D721Med (cell line): ENCODE measurements at regions not wholly inside any gene's neighbourhood (a gene's known extent, or its start where the extent isn't known, plus 50 kb on each side); places are given as distances from the start of the nearest gene placed in this dataset.

ENCODE experiments used
- DNase-seq: peaks from one replicate; pipeline ENCODE4 v3.0.0; 2011; ENCODE audit warnings: low spot score; ENCODE audit not compliant: insufficient read length
- FAIRE-seq: peaks from 2 replicates; lab custom pipeline; 2011; peaks lifted over from hg19 to GRCh38; lab: Jason Lieb, UNC
- CTCF ChIP-seq: IDR thresholded peaks from 2 replicates; pipeline ENCODE4 v1.5.1; 2012; ENCODE audit warnings: mild to moderate bottlenecking, control low read depth; ENCODE audit not compliant: insufficient read depth; ENCODE audit errors: missing control alignments

- TF ChIP-seq CTCF, result no peak
- DNase-seq (no peak), FAIRE-seq (no peak)
These were observed 89.9 kb upstream of the FBN2 start for GRCh38 chr5:128627939-128628338.

- no peak for TF ChIP-seq CTCF
- FAIRE-seq, result no peak
- no peak for DNase-seq
These were observed 91.1 kb upstream of the FBN2 start for GRCh38 chr5:128629157-128629556.

- TF ChIP-seq CTCF, result no peak
- no peak for FAIRE-seq
- no peak for DNase-seq
These were observed 92.1 kb upstream of the FBN2 start for GRCh38 chr5:128630121-128630520.

- no peak for TF ChIP-seq CTCF
- FAIRE-seq, result no peak
- no peak for DNase-seq
These were observed 93.7 kb upstream of the FBN2 start for GRCh38 chr5:128631771-128632170.

- DNase-seq, result no peak
- no peak for TF ChIP-seq CTCF
- FAIRE-seq, result no peak
These were observed 94.2 kb upstream of the FBN2 start for GRCh38 chr5:128632264-128632663.

- no peak for TF ChIP-seq CTCF
- no peak for DNase-seq
- no peak for FAIRE-seq
These were observed 95.9 kb upstream of the FBN2 start for GRCh38 chr5:128633901-128634300.

- DNase-seq, result no peak
- TF ChIP-seq CTCF, result no peak
- FAIRE-seq, result no peak
These were observed 97.3 kb upstream of the FBN2 start for GRCh38 chr5:128635379-128635778.
